Activated naive CD4-positive, alpha-beta T cell treated with anti-CD3 and anti-CD28 coated beads, Interleukin-2, amount 50 U/mL, for 72 hours (primary cell): ENCODE measurements at regions not wholly inside any gene's neighbourhood (a gene's known extent, or its start where the extent isn't known, plus 50 kb on each side); places are given as distances from the start of the nearest gene placed in this dataset.
A peak's percentile ranks its signal among the peaks of the same experiment; 100 is the strongest.
"Not testable (repeated sequence)": the region's sequence is repeated elsewhere in the genome, so short reads cannot be mapped to it uniquely, and the experiment has no call there.

Source experiments
- ATAC-seq, 2 donors: fragments of 150-1000 bp; cut with Tn5 transposase; 2 replicates each; pipeline ENCODE4 v1.10.0; 2021; ENCODE audit warnings: mild to moderate bottlenecking in 2 of 2, moderate library complexity in 2 of 2
- DNase-seq, 2 donors: peaks; one replicate each; pipeline ENCODE4 v3.0.0; 2021 to 2022; ENCODE audit warnings: low spot score in 2 of 2
- H3K27ac Mint-ChIP-seq, 2 donors: one replicate each; pipeline ENCODE4 v1.8.0; 2022; ENCODE audit warnings: mild to moderate bottlenecking in 2 of 2, mixed read lengths in 2 of 2
- H3K36me3 Mint-ChIP-seq, 2 donors: one replicate each; pipeline ENCODE4 v1.8.0; 2022; ENCODE audit warnings: mixed read lengths in 2 of 2
- H3K9me3 Mint-ChIP-seq, 2 donors: one replicate each; pipeline ENCODE4 v1.8.0; 2022; ENCODE audit warnings: mixed read lengths in 2 of 2

DNA sequence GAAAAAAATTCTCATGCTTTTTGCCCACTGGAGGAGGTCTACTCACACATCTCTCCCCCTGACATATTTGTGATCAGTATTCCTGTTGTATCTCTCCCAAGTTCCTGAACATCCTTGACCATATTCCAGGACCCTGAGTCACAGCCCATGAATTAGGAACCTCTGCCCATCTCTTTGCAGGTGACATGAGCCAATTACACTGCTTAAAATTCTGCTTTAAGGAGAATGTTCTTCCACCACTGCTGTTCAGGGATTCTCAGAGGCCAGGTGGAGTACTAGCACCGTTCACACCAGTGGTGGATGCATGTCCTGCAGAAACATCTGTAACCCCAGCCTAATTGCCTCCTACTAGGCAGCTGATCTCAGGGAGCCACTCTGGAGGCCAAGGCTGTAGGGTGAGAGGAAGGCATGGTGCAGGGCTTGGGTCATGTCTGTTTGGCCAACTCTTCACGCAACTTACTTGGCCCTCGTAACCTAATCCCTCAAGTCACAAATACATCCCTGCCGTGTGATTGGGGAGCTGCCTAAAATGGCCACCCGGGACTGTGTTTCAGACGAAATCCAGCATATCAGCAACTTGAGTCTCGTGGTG lies 104.8 kb downstream of the GGTLC2 start:
- H3K9me3 Mint-ChIP-seq, result no peaks in the 10 kb centered on the region
- H3K27ac Mint-ChIP-seq, result peak overlapping the region in 1 of 2 donors; percentile 44
- ATAC-seq (no peak), DNase-seq (no peak)
- H3K36me3 Mint-ChIP-seq, result no peaks in the 10 kb centered on the region

DNA sequence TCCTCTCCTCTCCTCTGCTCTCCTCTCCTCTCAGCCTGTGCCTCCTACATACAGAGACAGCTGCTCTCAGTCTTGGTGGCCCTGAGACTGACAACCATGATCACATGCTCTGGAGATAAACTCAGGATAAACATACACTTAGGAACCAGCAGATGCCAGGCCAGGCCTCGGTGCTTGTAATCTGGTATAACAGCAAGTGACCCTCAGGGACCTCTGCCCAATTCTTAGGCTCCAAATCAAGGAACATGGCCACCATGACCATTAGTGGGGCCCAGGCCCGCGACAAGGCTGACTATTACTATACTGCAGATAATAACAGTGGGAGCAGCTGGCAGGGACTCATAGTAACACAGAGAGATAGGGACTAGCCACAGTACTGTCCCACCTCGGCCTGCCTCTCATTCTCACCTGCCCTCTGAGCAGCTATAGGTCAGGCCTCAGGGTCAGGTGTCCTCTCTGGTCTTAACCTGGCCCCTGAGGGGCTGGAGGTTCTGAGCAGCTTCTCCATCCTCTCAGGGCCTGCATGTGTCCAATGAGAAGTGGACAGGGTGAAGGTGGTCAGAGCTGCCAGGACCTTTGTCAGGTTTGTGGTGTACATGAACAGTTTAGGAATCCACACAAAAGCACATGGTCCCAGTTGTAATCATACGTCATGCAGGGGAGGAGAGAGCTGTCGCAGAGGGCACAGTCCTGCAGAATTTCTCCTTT lies 106.1 kb downstream of the GGTLC2 start:
- no peak for DNase-seq
- H3K27ac Mint-ChIP-seq, result no peak overlapping the region
- no peak for ATAC-seq
- no peaks in the 10 kb centered on the region for H3K9me3 Mint-ChIP-seq
- H3K36me3 Mint-ChIP-seq, result no peaks in the 10 kb centered on the region

DNA sequence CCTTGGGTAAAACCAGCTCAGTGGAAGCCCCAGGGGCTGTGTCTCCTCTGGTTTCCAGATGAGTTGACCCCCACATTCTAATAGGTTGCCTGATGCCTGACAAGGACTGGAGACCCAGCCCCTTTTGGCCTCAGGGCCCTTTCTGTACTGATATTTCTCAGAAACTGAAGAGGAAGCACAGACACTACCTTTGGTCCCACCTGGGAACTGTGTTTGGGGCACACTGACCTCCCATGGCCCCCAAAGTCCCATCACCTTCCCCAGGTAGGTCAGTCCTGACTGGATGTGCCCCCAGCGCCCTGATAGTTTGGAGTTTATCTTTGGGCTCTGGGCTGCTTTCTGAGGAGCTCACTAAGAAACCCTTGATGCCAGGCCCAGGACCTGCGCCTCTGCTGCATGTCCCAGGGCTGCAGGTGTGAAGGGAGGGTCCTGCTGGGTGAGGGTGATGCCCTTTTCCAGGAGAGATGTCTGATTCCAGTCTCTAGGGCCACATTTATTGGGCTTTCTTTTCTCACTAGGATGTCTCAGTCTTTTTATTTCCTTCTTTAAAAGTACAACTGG lies 106.7 kb downstream of the GGTLC2 start:
- Mint-ChIP-seq H3K9me3 (no peaks in the 10 kb centered on the region), H3K36me3 (no peaks in the 10 kb centered on the region), H3K27ac (no peak overlapping the region)
- no peak for ATAC-seq
- no peak for DNase-seq

DNA sequence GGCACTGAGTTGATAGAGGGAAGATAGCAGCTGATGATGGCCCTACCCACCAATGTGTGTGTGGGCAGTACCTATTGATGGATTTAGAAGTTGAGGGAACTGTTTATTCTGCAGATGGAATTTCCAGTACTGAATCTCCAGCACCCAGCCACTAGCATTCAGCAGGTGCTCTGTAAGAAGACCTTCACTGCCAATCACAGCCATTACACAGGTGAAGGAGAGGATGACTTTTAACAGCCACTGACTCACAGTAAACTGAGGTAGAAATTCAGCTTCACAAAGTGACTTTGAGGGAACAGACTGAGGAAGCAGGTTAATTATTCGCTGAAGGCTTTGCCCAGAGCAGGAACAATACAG lies 107.8 kb downstream of the GGTLC2 start:
- peak overlapping the region in 1 of 2 donors; percentile 41 for H3K27ac Mint-ChIP-seq
- ATAC-seq (no peak), DNase-seq (no peak)
- H3K36me3 Mint-ChIP-seq, result no peaks in the 10 kb centered on the region
- no peaks in the 10 kb centered on the region for H3K9me3 Mint-ChIP-seq

DNA sequence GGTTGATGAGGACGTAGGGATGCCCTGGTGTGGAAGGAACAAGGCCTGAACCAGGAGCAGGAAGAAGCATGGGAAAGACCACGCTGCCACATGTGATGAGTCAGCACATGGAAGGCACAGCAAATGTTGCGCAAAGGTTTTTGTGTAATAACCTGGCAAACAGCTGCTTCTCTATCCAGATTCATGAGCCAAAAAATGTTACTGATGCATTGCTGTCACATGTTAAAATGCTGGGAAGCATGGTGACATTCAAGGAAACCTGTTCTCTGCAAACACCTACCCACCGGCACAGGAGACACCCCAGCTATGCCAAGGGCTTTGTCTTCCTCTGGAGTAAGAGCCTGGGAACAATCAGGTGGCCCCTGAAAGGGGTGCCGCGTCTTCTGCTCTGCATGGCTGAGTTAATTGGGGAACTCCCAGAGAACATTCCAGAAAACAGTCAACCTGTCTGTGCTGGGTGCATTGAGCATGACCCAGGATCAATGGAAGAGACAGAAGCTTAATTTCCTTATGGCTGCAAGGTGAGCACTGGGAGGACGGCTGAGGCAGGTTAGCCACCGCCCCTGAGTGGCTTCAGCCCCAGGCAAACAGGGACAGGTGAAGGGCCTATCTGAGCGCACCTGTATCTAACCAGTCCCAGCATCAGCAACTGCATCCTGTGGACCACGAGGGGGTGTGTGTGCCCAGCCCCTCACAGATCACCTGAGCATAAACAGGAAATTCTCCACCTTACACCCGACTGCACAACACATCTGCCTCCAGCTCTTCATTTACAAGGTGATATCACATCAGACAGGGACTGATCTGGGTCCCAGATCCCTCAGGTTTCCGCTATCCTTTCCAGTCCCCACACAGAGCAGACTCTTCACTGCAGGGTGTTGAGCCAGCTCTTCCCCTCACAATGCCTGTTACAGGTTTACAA lies 108.4 kb downstream of the GGTLC2 start:
- Mint-ChIP-seq H3K9me3 (no peaks in the 10 kb centered on the region), H3K27ac (peak overlapping the region; percentile 84 to 85), H3K36me3 (no peaks in the 10 kb centered on the region)
- ATAC-seq (peak in 1 of 2 donors; percentile 10), DNase-seq (no peak)

DNA sequence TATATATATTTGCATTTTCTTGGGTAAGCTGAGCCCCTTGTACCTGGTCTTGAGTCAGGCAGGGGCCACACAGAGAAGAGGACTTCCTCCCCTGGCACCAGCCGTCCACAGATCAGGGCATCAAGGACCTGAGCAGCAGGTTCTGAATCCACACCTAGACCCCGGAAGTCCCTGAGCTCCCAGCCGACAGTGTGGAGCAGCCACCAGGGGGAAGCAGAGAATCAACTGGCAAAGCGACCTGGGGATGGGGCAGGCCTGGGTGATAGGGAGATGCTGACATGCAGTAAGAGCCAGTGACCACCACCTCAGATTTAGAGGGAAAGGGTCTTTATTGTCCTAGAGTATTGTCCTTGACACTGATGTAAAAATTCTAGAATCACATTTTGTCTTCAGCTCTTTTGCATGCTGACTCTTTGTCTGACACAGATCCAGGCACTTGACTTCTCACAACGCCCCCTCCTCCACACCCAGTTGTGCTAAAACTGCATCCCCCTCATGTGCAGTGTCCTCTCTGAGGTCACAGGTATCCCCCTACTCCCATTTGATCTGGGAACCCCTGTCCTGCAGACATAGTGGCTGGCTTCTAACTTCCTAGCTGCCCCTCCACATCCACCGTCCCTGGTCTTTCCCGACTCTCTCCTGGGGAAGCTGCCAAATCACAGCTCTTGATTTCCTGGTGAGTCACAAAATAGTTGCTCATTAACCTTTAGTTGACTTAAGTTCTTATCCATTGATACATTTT lies 109.3 kb downstream of the GGTLC2 start:
- peak; percentile 96 to 99 for ATAC-seq
- DNase-seq, result peak; percentile 73 to 80
- peak overlapping the region; percentile 84 to 85 for H3K27ac Mint-ChIP-seq
- no peaks in the 10 kb centered on the region for H3K9me3 Mint-ChIP-seq
- no peaks in the 10 kb centered on the region for H3K36me3 Mint-ChIP-seq

DNA sequence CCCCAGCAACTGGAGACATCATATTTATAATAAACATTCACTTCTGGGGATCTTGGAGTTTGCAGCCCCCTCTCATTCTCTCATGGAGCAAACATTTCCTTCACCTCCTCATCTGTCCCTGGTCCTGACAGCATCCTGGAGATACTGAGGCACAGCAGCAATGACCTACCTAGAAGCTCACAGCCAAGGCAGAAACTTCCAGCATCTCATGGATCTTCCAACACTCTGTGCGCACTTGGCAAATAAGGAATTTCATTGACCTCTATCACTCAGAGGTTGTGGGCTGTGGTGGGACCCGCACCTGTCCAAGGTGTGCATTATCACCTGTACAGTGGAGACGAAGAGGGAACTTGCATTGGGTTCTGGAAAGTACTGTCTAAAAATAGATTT lies 109.8 kb downstream of the GGTLC2 start:
- Mint-ChIP-seq H3K9me3 (no peaks in the 10 kb centered on the region), H3K36me3 (no peaks in the 10 kb centered on the region), H3K27ac (peak overlapping the region in 1 of 2 donors; percentile 47)
- ATAC-seq (no peak), DNase-seq (no peak)

DNA sequence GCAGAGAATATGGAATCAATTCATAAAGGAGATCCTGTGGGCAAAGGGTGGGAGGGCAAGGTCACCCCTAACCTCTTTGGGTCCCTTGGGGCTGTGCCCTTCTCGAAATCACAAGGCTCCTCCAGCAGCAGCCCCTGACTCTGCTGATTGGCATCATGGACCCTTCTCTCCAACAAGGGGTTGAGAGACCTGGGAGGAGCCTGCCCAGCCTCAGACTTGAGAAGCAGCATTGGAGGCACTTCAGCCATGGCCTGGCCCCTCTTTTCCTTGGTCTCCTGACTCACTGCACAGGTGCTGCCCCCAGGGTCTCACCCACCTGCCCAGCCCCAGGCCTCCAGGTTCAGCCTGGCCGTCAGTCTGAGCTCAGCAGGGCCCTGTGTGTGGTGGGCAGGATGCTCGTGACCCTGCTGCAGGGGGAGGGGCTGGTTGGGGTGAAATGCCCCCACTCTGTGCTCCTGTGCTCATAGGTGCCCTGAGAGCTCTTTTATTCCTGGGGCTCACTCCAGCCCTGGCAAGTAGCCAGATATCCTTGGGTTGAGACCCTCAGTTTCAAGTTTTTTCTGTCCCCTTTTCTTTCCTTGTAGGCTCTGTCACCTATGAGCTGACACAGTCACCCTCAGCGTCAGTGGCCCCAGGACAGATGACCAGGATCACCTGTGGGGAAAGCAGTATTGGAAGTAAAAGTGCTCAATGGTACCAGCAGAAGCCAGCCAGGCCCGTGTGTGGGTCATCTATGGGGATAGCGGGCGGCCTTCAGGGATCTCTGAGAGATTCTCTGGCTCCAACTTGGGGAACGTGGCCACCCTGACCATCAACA lies 110.8 kb downstream of the GGTLC2 start:
- no peak for ATAC-seq
- H3K36me3 Mint-ChIP-seq, result no peaks in the 10 kb centered on the region
- H3K9me3 Mint-ChIP-seq, result no peaks in the 10 kb centered on the region
- H3K27ac Mint-ChIP-seq, result peak overlapping the region; percentile 27 to 47
- DNase-seq, result no peak

DNA sequence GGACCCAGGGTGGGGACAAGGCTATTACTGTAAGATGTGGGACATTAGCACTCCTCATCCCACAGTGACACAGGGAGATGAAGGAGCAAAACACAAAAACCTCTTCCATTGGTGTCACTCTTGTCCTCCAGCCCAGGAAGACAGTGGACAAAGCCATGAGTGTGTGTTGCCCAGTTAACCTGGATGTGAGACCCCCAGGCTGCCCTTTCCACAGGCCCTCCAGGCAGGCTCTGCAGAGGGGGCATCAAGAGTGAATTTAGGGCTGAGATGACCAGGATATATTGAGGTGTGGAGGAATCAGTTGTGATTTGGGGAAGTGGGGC lies 111.3 kb downstream of the GGTLC2 start:
- DNase-seq (no peak), ATAC-seq (no peak)
- H3K27ac Mint-ChIP-seq, result peak overlapping the region in 1 of 2 donors; percentile 27
- no peaks in the 10 kb centered on the region for H3K36me3 Mint-ChIP-seq
- no peaks in the 10 kb centered on the region for H3K9me3 Mint-ChIP-seq

DNA sequence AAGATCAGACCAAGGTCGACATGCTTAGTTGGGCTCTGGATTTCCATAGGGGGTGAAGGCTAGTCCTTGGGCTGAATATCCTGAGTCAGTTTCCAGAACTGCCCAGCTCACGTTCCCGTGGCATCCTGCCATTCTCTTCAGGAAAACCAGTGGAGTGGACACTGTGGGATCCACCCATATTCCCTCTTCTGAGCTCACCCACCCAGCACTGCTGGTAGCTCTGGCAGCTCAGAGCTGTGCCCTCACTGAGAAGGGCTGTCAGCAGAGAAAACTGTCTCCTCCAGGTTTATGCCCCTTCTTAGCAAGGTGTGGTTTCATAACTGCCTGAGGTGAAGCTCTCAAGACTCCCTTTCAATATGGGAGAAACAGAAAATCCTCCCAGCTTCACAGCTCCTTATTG lies 111.7 kb downstream of the GGTLC2 start:
- no peak for ATAC-seq
- no peak for DNase-seq
- Mint-ChIP-seq H3K36me3 (no peaks in the 10 kb centered on the region), H3K9me3 (no peaks in the 10 kb centered on the region), H3K27ac (no peak overlapping the region)

DNA sequence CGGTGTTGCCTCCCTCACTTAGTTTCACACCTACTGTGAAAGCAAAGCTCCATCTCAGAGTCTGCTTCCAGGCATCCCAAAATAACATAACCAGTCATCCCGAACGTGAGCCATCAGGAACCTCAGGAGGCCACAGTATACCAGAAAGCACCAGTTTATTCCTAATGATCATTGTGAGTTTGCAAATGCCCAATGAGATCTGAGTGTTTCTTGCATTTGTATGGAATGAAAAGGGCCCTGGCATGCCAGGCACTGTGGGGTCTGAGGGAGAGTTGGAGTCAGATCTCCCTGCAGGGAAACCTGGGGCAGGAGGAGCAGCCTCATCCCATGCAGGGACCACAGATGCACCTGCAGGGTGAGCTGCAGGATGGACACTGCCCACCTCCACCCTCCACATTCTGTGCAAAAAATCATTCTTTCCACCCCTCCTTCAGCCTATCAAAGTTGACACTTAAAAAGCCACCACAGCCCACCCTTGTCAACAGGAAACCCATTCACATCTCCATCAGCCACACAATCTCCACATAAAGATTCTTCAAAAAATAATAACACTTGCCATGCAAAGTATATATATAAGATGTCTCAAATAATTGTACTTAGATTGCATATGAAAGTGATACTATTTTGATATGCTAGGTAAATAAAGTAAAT lies 112.3 kb downstream of the GGTLC2 start:
- not testable (repeated sequence) for H3K36me3 Mint-ChIP-seq, H3K9me3 Mint-ChIP-seq, H3K27ac Mint-ChIP-seq, ATAC-seq, DNase-seq

DNA sequence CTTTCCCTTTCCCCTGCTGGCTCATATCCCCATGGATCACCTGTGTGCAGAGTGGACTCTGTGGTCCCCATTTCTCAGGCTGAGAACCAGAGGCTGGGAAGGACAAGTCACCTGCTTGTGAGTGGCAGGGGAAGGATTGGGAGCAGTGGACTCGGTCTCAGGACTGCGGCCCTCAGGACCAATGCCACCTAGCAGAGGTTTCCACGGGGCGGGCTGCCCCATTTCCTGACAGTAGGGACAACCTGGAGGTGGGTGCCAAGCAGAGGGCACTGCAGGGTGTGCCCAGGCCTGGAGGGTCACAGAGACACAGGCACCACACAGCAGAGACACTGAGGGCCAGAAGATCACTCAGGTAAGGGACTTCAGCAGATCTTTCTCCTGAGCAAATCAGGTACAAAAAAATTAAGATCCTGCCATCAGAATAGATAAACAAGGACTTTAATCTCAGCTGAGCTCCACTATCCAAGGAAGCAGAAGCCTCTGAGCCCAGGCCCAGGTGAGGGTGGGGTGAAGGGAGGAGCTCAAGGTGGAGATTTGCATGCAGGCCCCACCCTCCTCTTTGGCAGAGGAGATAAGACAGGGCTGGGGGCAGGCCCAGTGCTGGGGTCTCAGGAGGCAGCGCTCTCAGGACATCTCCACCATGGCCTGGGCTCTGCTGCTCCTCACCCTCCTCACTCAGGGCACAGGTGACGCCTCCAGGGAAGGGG lies 113.8 kb downstream of the GGTLC2 start:
- not testable (repeated sequence) for DNase-seq, ATAC-seq, H3K36me3 Mint-ChIP-seq, H3K9me3 Mint-ChIP-seq, H3K27ac Mint-ChIP-seq

DNA sequence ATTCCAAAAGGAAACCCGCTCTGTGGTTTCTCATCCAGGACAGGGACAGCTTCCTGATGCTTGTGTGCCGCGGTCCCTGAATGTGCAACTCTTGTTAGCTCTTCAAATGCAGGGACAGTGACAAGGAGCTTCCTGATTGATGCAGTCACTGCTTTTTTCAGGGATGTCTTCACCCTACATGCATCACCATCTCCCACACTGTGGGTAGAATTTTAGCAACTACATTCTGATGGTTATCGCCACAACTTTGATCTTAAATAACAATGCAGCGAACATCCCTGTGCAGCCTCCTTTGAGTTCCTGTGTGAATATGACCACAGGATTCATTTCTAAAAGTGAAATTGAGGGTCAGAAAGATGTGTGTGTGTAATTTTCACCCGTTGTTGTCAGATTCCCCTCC lies 115.0 kb downstream of the GGTLC2 start:
- DNase-seq (no peak), ATAC-seq (no peak)
- Mint-ChIP-seq H3K36me3 (no peaks in the 10 kb centered on the region), H3K27ac (no peak overlapping the region), H3K9me3 (no peaks in the 10 kb centered on the region)

DNA sequence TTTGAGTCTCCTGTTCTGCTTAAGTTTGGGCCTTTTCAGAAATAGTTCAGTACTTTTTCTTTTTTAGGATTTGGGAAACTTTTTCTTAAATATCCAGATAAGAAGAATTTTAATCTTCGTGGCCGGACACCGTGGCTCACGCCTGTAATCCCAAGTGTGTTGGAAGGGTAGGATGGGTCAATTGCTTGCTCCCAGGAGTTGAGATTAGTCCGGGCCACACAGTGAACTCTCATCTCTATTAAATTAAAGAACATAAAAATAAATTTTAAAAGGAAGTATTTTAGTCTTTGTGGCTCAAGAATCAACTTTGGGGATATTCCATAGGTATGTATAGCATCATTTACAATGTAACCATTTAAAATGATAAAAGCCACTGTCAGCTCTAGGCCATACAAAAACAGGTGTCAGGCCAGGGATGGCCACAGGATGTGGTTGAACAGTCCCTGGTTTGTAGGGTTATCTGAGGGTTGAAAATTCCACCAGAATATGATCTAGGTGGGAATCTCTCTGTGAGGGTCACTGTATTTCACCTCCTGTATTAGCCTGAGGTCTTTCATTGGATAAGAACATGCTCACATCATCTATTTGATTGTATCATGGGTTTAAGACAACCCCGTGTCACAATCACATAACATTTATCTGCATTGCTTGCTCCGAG lies 115.6 kb downstream of the GGTLC2 start:
- no peak overlapping the region for H3K27ac Mint-ChIP-seq
- no peaks in the 10 kb centered on the region for H3K36me3 Mint-ChIP-seq
- no peaks in the 10 kb centered on the region for H3K9me3 Mint-ChIP-seq
- no peak for DNase-seq
- ATAC-seq, result no peak

DNA sequence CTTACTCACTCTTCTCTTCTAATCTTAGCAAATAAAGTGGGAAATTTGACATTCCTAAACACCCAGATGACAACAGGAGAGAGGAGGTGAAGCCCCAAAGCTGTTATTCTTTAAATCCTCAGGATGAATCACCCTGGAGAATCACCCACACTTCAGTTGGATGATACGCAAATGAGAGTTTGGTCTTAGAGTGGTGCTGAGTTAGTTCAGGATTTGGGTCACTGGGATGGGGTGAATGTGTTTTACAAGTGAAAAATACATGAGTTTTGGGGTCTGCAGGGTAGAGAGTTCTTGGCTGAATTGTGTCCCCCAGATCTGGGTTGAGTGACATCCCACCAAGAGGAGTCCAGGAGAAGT lies 117.2 kb downstream of the GGTLC2 start:
- no peaks in the 10 kb centered on the region for H3K9me3 Mint-ChIP-seq
- DNase-seq, result no peak
- H3K27ac Mint-ChIP-seq, result no peak overlapping the region
- no peaks in the 10 kb centered on the region for H3K36me3 Mint-ChIP-seq
- ATAC-seq, result no peak
